K562 (cell line): ENCODE measurements at regions not wholly inside any gene's neighbourhood (a gene's known extent, or its start where the extent isn't known, plus 50 kb on each side); places are given as distances from the start of the nearest gene placed in this dataset.

Experiments
- ATAC-seq: fragments of 200-7000 bp; cut with Tn5 transposase; 3 replicates; pipeline ENCODE4 v1.9.1; 2020; ENCODE audit warnings: moderate library complexity
- BruUV-seq: library from RNA; stranded (reverse); fragments of 400-500 nt; replicated peaks from 2 replicates; lab custom pipeline; 2021; lab: Mats Ljungman, UMichigan
- CTCF ChIA-PET: fragments of 300-600 bp; formaldehyde crosslinking; extraction: SDS; loops from one replicate; lab custom pipeline; 2021; ENCODE audit warnings: low intra/inter-chr PET ratio; lab: Yijun Ruan, JAX
- POLR2A ChIA-PET: fragments of 300-600, 350-650 bp; sonication (Branson Sonifier 250); formaldehyde crosslinking; extraction: SDS; loops from one replicate; lab custom pipeline; 2021; ENCODE audit warnings: antibody characterized with exemption, inconsistent platforms; lab: Yijun Ruan, JAX
- DNase-seq, 4 experiments: peaks; one replicate each; pipeline versions ENCODE4 v3.0.0 to v3.0.0-alpha.2; 2011 to 2018; ENCODE audit warnings: low spot score in 3 of 4, mixed read lengths in 3 of 4; ENCODE audit errors: extremely low read depth in 1 of 4
- FAIRE-seq: peaks from 2 replicates; lab custom pipeline; 2011; peaks lifted over from hg19 to GRCh38; lab: Jason Lieb, UNC
- H2AFZ ChIP-seq: 2 replicates; pipeline ENCODE4 v1.6.0; 2011; ENCODE audit warnings: low read depth, low read length, control low read depth, inconsistent platforms
- H3K27ac ChIP-seq: fragments of 200-600 bp; 3 replicates; pipeline ENCODE4 v1.8.0; 2011; ENCODE audit warnings: low read depth, mild to moderate bottlenecking, control low read depth, inconsistent platforms, low read length, moderate library complexity, mixed read lengths; ENCODE audit errors: extremely low read depth
- H3K27me3 ChIP-seq, 2 experiments: fragments of 300-600 bp in 1 of 2; 2 replicates in 1 of 2; 3 replicates in 1 of 2; pipeline versions ENCODE4 v1.6.0 to v1.8.0; 2011; ENCODE audit warnings: inconsistent platforms in 2 of 2, low read length in 2 of 2, mild to moderate bottlenecking in 1 of 2, mixed read lengths in 1 of 2, moderate library complexity in 1 of 2; ENCODE audit not compliant: control insufficient read depth in 2 of 2, insufficient read depth in 2 of 2
- H3K36me3 ChIP-seq: fragments of 300-600 bp; 3 replicates; pipeline ENCODE4 v1.8.0; 2011; ENCODE audit warnings: mild to moderate bottlenecking, low read length, inconsistent platforms; ENCODE audit not compliant: control insufficient read depth, insufficient read depth
- H3K4me1 ChIP-seq, 2 experiments: fragments of 200-600 bp in 1 of 2; replicated peaks in 1 of 2; 2 replicates in 1 of 2; 3 replicates in 1 of 2; pipeline versions ENCODE4 v1.5.1 to v1.8.0; 2011; ENCODE audit warnings: inconsistent platforms in 2 of 2, low read length in 2 of 2, mild to moderate bottlenecking in 1 of 2, mixed read lengths in 1 of 2, moderate library complexity in 1 of 2; ENCODE audit not compliant: control insufficient read depth in 2 of 2, insufficient read depth in 2 of 2
- H3K4me2 ChIP-seq: 2 replicates; pipeline ENCODE4 v1.6.1; 2011; ENCODE audit warnings: low read length, control low read depth, inconsistent platforms, mixed read lengths; ENCODE audit not compliant: insufficient read depth
- H3K4me3 ChIP-seq: fragments of 200-600 bp; sonication (generic), shearing (Covaris generic); 2 replicates; pipeline ENCODE4 v1.5.1; 2016; ENCODE audit warnings: control low read depth, inconsistent platforms
- H3K79me2 ChIP-seq: fragments of 200-600 bp; 3 replicates; pipeline ENCODE4 v1.8.0; 2011; ENCODE audit warnings: low read length, inconsistent platforms; ENCODE audit not compliant: control insufficient read depth, insufficient read depth
- H3K9ac ChIP-seq, 2 experiments: 2 replicates each; pipeline versions ENCODE4 v1.6.0 to v1.6.1; 2011; ENCODE audit warnings: low read depth in 2 of 2, low read length in 2 of 2, control low read depth in 1 of 2, inconsistent platforms in 1 of 2, mild to moderate bottlenecking in 1 of 2, mixed read lengths in 1 of 2; ENCODE audit not compliant: insufficient read depth in 1 of 2
- H3K9me1 ChIP-seq: one replicate; pipeline ENCODE4 v1.6.0; 2011; ENCODE audit warnings: inconsistent platforms, mild to moderate bottlenecking, low read length, moderate library complexity; ENCODE audit not compliant: control insufficient read depth, insufficient read depth
- H3K9me3 ChIP-seq: replicated peaks from 2 replicates; pipeline ENCODE4 v1.5.1; 2011; ENCODE audit warnings: low read depth, low read length, inconsistent platforms; ENCODE audit not compliant: control insufficient read depth, insufficient read depth
- H4K20me1 ChIP-seq: replicated peaks from 2 replicates; pipeline ENCODE4 v1.6.1; 2011; ENCODE audit warnings: low read length, inconsistent platforms, mixed read lengths; ENCODE audit not compliant: control insufficient read depth, insufficient read depth
- HIVEP1 ChIP-seq: fragments of 250-450 bp; sonication (Bioruptor Pico); IDR thresholded peaks from 2 replicates; pipeline ENCODE4 v1.4.0; 2020; ENCODE audit warnings: mild to moderate bottlenecking
- HNRNPLL ChIP-seq: fragments of 200-400 bp; formaldehyde crosslinking; IDR thresholded peaks from 2 replicates; pipeline ENCODE4 v1.6.1; 2017; ENCODE audit warnings: low read length, low read depth, mild to moderate bottlenecking; ENCODE audit not compliant: poor library complexity, severe bottlenecking
- MED1 ChIP-seq: sonication (generic); formaldehyde crosslinking; IDR thresholded peaks from 2 replicates; pipeline ENCODE4 v1.8.1; 2023; ENCODE audit warnings: missing genetic modification reagents, borderline replicate concordance
- NFATC3 ChIP-seq: fragments of 450-650 bp; IDR thresholded peaks from 2 replicates; pipeline ENCODE4 v1.6.1; 2017; ENCODE audit warnings: mild to moderate bottlenecking
- PRMT5 ChIP-seq: sonication (generic); formaldehyde crosslinking; IDR thresholded peaks from 2 replicates; pipeline ENCODE4 v1.5.0; 2020; ENCODE audit warnings: missing genetic modification reagents
- SETDB1 ChIP-seq: IDR thresholded peaks from one replicate; pipeline ENCODE4 v1.6.1; 2012; ENCODE audit warnings: low read length, control low read depth, inconsistent platforms
- TEAD2 ChIP-seq: fragments of 450-650 bp; IDR thresholded peaks from 2 replicates; pipeline ENCODE4 v1.6.1; 2016; ENCODE audit warnings: missing genetic modification characterization, control low read depth, missing compliant biosample characterization
- XRCC4 ChIP-seq: IDR thresholded peaks from one replicate; pipeline ENCODE4 v1.6.1; 2011; ENCODE audit not compliant: insufficient read depth, insufficient read length; ENCODE audit errors: extremely low read depth
- ZC3H4 ChIP-seq: sonication (generic); formaldehyde crosslinking; IDR thresholded peaks from 2 replicates; pipeline ENCODE4 v1.9.0; 2021; ENCODE audit warnings: missing genetic modification reagents, borderline replicate concordance
- ZNF121 ChIP-seq: sonication (generic); formaldehyde crosslinking; conservative IDR thresholded peaks from 2 replicates; pipeline ENCODE4 v1.8.0; 2022; ENCODE audit warnings: missing genetic modification reagents
- ZNF239 ChIP-seq: fragments of 250-450 bp; sonication (Bioruptor Pico); IDR thresholded peaks from 2 replicates; pipeline ENCODE4 v1.4.0; 2020; ENCODE audit warnings: mild to moderate bottlenecking
- ZNF324 ChIP-seq: fragments of 250-450 bp; sonication (Bioruptor Pico); IDR thresholded peaks from 2 replicates; pipeline ENCODE4 v1.4.0; 2020; ENCODE audit warnings: mild to moderate bottlenecking
- ZNF444 ChIP-seq: fragments of 250-450 bp; sonication (Bioruptor Pico); IDR thresholded peaks from 2 replicates; pipeline ENCODE4 v1.4.0; 2020; ENCODE audit warnings: mild to moderate bottlenecking, moderate library complexity
- ZNF764 ChIP-seq: fragments of 250-450 bp; sonication (Bioruptor Pico); IDR thresholded peaks from 2 replicates; pipeline ENCODE4 v1.4.0; 2020; ENCODE audit warnings: low read depth, mild to moderate bottlenecking, moderate library complexity
- ZNF77 ChIP-seq: fragments of 250-450 bp; sonication (Bioruptor Pico); IDR thresholded peaks from 2 replicates; pipeline ENCODE4 v1.5.0; 2020
- WGBS: fragments of 100-300 bp; shearing (Covaris generic); methylation state at CpG from one replicate; pipeline ENCODE4 v1.1.6; 2016; ENCODE audit warnings: low coverage, mixed read lengths; ENCODE audit not compliant: insufficient coverage; ENCODE audit errors: missing lambda C conversion rate; 5-methylcytosine and 5-hydroxymethylcytosine counted together
- in situ Hi-C: fragments of 300-500 bp; cut with MboI; formaldehyde crosslinking; loops from 4 replicates; pipeline ENCODE4 v1.15.0; 2018; ENCODE audit warnings: inconsistent platforms, mixed read lengths
- intact Hi-C: fragments of 100-400 bp; cut with micrococcal nuclease; formaldehyde crosslinking; loops from 2 replicates; pipeline ENCODE4 v1.14.2; 2022
- TF ChIP-seq, protein P1 (sequence below): IDR thresholded peaks from 2 replicates; pipeline ENCODE4 v1.6.1; 2011; ENCODE audit warnings: borderline replicate concordance, low read depth, mild to moderate bottlenecking, moderate library complexity, low read length; ENCODE audit not compliant: insufficient read depth, poor library complexity, severe bottlenecking
- TF ChIP-seq, protein P2 (sequence below): fragments of 450-650 bp; formaldehyde crosslinking; IDR thresholded peaks from 2 replicates; pipeline ENCODE4 v1.4.0; 2020; ENCODE audit warnings: mild to moderate bottlenecking, moderate library complexity
- TF ChIP-seq, protein P3 (sequence below): fragments of 250-450 bp; sonication (Bioruptor Pico); IDR thresholded peaks from 2 replicates; pipeline ENCODE4 v1.5.0; 2021

DNA sequence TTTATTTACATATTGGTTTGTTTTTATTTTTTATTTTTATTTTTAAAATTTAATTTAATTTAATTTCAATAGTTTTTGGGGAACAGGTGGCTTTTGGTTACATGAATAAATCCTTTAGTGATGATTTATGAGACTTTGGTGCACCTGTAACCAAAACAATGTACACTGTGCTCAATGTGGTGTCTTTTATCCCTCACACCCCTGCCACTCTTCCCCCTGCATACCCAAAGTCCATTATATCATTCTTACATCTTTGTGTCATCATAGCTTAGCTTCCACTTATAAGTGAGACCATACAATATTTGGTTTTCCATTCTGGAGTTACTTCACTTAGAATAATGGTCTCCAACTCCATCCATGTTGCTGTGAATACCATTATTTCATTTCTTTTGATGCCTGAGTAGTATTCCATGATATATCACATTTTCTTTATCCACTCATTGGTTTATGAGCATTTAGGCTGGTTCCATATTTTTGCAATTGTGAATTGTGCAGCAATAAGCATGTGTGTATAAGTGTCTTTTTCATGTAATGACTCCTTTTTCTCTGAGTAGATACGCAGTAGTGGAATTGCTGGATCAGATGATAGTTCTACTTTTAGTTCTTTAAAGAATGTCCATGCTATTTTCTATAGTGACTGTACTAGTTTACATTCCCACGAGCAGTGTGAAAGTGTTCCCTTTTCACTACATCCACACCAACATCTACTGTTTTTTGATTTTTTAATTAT, 157.1 kb downstream of the CPXCR1 start (continued):
- TF ChIP-seq ZNF444 (CRISPR knock-in tag) (no peak), TEAD2 (tag) (no peak), ZC3H4 (no peak), MED1 (CRISPR knock-in tag) (no peak), HNRNPLL (no peak)
- TF ChIP-seq, protein P1, sequence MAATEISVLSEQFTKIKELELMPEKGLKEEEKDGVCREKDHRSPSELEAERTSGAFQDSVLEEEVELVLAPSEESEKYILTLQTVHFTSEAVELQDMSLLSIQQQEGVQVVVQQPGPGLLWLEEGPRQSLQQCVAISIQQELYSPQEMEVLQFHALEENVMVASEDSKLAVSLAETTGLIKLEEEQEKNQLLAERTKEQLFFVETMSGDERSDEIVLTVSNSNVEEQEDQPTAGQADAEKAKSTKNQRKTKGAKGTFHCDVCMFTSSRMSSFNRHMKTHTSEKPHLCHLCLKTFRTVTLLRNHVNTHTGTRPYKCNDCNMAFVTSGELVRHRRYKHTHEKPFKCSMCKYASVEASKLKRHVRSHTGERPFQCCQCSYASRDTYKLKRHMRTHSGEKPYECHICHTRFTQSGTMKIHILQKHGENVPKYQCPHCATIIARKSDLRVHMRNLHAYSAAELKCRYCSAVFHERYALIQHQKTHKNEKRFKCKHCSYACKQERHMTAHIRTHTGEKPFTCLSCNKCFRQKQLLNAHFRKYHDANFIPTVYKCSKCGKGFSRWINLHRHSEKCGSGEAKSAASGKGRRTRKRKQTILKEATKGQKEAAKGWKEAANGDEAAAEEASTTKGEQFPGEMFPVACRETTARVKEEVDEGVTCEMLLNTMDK: no peak
- TF ChIP-seq, protein P2, sequence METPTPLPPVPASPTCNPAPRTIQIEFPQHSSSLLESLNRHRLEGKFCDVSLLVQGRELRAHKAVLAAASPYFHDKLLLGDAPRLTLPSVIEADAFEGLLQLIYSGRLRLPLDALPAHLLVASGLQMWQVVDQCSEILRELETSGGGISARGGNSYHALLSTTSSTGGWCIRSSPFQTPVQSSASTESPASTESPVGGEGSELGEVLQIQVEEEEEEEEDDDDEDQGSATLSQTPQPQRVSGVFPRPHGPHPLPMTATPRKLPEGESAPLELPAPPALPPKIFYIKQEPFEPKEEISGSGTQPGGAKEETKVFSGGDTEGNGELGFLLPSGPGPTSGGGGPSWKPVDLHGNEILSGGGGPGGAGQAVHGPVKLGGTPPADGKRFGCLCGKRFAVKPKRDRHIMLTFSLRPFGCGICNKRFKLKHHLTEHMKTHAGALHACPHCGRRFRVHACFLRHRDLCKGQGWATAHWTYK: no peak

DNA sequence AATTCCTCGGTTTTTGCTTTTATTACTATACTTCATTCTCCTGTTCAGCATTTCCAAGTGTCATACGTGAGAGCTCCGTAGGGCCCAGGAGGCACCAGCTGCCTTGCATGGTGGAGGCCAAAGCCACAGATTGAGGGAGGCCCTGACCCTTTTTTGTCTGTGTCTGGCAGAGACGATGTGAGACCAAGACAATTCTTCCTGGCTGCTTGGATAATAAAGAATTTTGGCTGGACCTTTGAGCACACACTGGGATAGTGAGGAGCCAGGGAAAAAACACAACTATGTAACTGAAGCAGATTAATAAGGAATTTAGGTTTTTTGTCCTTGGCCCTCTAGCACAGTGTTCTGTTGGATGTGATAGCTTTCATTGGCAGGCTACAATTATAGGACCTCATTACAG, 161.0 kb downstream of the CPXCR1 start:
- no peaks in the 10 kb centered on the region for H3K36me3 ChIP-seq
- intact Hi-C loops (no loop called here), in situ Hi-C loops (no loop called here)
- H3K4me2 ChIP-seq: no peak overlapping the region
- ChIA-PET CTCF (no interaction called here), POLR2A (no interaction called here)
- no TSS peak for BruUV-seq
- no peak overlapping the region for H3K27ac ChIP-seq
- H3K4me3 ChIP-seq: no peak overlapping the region
- ATAC-seq (no peak), FAIRE-seq (no peak), DNase-seq (no peak)
- whole genome bisulfite sequencing: 0% methylated on average over 2 of the region's 4 CpGs
- no peak overlapping the region for H2AFZ ChIP-seq
- H3K27me3 ChIP-seq: no peaks in the 10 kb centered on the region
- no peaks in the 10 kb centered on the region for H3K4me1 ChIP-seq
- no peaks in the 10 kb centered on the region for H4K20me1 ChIP-seq
- no peaks in the 10 kb centered on the region for H3K9me3 ChIP-seq
- H3K79me2 ChIP-seq: no peaks in the 10 kb centered on the region
- H3K9ac ChIP-seq: no peak overlapping the region
- no peaks in the 10 kb centered on the region for H3K9me1 ChIP-seq
- no peak for TF ChIP-seq PRMT5 (CRISPR knock-in tag)
- TF ChIP-seq ZNF77: no peak
- TF ChIP-seq ZNF324 (CRISPR knock-in tag): no peak
- TF ChIP-seq NFATC3: no peak
- no peak for TF ChIP-seq ZNF764 (CRISPR knock-in tag)
- TF ChIP-seq SETDB1: no peak
- TF ChIP-seq ZNF121 (CRISPR knock-in tag): no peak
- TF ChIP-seq HIVEP1: no peak
- TF ChIP-seq, protein P3, sequence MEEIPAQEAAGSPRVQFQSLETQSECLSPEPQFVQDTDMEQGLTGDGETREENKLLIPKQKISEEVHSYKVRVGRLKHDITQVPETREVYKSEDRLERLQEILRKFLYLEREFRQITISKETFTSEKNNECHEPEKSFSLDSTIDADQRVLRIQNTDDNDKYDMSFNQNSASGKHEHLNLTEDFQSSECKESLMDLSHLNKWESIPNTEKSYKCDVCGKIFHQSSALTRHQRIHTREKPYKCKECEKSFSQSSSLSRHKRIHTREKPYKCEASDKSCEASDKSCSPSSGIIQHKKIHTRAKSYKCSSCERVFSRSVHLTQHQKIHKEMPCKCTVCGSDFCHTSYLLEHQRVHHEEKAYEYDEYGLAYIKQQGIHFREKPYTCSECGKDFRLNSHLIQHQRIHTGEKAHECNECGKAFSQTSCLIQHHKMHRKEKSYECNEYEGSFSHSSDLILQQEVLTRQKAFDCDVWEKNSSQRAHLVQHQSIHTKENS: no peak
- no peak for TF ChIP-seq ZNF239
- TF ChIP-seq XRCC4: no peak
